ENCODE measurements at regions not wholly inside any gene's neighbourhood (a gene's known extent, or its start where the extent isn't known, plus 50 kb on each side); places are given as distances from the start of the nearest gene placed in this dataset.

GRCh38 chr10:3897156-3897555 lies 112.1 kb upstream of the KLF6 start:
- TF ChIP-seq CTCF (IDR thresholded peaks at IDR 0.05; ENCODE audit: insufficient read depth, low read length, poor library complexity, severe bottlenecking) (no peak), EZH2phosphoT487 (conservative IDR thresholded peaks at IDR 0.05; ENCODE audit: low read length) (no peak)
